ENCODE measurements at regions not wholly inside any gene's neighbourhood (a gene's known extent, or its start where the extent isn't known, plus 50 kb on each side); places are given as distances from the start of the nearest gene placed in this dataset.
"Not testable (repeated sequence)": the region's sequence is repeated elsewhere in the genome, so short reads cannot be mapped to it uniquely, and the experiment has no call there.

DNA sequence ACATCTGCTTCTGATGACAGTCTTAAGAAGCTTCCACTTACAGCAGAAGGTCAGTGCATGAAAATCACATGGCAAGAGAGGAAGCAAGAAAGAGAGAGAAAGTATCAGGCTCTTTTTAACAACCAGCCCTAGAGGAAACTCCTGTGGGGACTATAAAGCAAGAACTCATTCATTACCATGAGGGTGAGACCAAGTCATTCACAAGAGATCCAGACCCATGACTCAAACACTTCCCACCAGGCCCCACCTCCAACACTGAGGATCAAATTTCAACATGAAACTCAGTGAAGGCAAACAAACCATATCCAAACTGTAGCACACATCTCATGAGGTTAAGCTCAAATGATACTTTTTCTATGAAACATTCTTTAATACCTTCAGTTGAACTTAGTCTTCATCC lies 643.2 kb upstream of the SYNCRIP start:
- H3K79me2 ChIP-seq (ENCODE audit: insufficient read depth, low read depth), result no peaks in the 10 kb centered on the region
- TF ChIP-seq, protein P1, sequence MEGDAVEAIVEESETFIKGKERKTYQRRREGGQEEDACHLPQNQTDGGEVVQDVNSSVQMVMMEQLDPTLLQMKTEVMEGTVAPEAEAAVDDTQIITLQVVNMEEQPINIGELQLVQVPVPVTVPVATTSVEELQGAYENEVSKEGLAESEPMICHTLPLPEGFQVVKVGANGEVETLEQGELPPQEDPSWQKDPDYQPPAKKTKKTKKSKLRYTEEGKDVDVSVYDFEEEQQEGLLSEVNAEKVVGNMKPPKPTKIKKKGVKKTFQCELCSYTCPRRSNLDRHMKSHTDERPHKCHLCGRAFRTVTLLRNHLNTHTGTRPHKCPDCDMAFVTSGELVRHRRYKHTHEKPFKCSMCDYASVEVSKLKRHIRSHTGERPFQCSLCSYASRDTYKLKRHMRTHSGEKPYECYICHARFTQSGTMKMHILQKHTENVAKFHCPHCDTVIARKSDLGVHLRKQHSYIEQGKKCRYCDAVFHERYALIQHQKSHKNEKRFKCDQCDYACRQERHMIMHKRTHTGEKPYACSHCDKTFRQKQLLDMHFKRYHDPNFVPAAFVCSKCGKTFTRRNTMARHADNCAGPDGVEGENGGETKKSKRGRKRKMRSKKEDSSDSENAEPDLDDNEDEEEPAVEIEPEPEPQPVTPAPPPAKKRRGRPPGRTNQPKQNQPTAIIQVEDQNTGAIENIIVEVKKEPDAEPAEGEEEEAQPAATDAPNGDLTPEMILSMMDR (conservative IDR thresholded peaks at IDR 0.05; ENCODE audit: low read depth, low read length), result no peak
- H2AFZ ChIP-seq (ENCODE audit: low read depth), result no peak overlapping the region
- H3K4me2 ChIP-seq, result no peak overlapping the region
- no peaks in the 10 kb centered on the region for H4K20me1 ChIP-seq (ENCODE audit: insufficient read depth)
- no peaks in the 10 kb centered on the region for H3K27me3 ChIP-seq (ENCODE audit: insufficient read depth, low read depth)
- no peak overlapping the region for H3K27ac ChIP-seq
- no peak overlapping the region for H3K9ac ChIP-seq
- H3K4me1 ChIP-seq (ENCODE audit: low read depth, poor library complexity, severe bottlenecking), result no peaks in the 10 kb centered on the region
- no peaks in the 10 kb centered on the region for H3K36me3 ChIP-seq (ENCODE audit: insufficient read depth)
- H3K4me3 ChIP-seq (IDR thresholded peaks at IDR 0.05; ENCODE audit: insufficient read depth, low read depth, low read length), result no peak overlapping the region

DNA sequence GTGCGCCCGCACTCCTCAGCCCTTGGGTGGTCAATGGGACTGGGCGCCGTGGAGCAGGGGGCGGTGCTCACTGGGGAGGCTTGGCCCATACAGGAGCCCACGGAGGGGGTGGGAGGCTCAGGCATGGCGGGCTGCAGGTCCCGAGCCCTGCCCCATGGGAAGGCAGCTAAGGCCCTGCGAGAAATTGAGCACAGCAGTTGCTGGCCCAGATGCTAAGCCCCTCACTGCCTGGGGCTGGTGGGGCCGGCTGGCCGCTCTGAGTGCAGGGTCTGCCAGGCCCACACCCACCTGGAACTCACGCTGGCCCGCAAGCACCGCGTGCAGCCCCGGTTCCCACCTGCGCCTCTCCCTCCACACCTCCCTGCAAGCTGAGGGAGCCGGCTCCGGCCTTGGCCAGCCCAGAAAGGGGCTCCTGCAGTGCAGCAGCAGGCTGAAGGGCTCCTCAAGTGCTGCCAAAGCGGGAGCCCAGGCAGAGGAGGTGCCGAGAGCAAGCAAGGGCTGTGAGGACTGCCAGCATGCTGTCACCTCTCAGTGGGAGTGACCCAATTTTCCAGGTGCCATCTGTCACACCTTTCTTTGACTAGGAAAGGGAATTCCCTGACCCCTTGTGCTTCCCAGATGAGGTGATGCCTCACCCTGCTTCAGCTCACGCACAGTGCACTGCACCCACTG lies 642.3 kb upstream of the SYNCRIP start:
- H3K27ac ChIP-seq; H3K27me3 ChIP-seq (ENCODE audit: insufficient read depth, low read depth); H3K79me2 ChIP-seq (ENCODE audit: insufficient read depth, low read depth); H3K4me3 ChIP-seq (IDR thresholded peaks at IDR 0.05; ENCODE audit: insufficient read depth, low read depth, low read length); H3K36me3 ChIP-seq (ENCODE audit: insufficient read depth); H2AFZ ChIP-seq (ENCODE audit: low read depth); H4K20me1 ChIP-seq (ENCODE audit: insufficient read depth); H3K4me1 ChIP-seq (ENCODE audit: low read depth, poor library complexity, severe bottlenecking); H3K4me2 ChIP-seq; H3K9ac ChIP-seq: not testable (repeated sequence)

DNA sequence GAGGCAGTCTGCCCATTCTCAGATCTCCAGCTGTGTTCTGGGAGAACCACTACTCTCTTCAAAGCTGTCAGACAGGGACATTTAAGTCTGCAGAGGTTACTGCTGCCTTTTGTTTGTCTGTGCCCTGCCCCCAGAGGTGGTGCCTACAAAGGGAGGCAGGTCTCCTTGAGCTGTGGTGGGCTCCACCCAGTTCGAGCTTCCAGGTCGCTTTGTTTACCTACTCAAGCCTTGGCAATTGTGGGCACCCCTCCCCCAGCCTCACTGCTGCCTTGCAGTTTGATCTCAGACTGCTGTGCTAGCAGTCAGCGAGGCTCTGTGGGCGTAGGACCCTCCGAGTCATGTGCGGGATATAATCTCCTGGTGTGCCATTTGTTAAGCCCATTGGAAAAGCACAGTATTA lies 640.9 kb upstream of the SYNCRIP start:
- not testable (repeated sequence) for H2AFZ ChIP-seq (ENCODE audit: low read depth); H3K9ac ChIP-seq

DNA sequence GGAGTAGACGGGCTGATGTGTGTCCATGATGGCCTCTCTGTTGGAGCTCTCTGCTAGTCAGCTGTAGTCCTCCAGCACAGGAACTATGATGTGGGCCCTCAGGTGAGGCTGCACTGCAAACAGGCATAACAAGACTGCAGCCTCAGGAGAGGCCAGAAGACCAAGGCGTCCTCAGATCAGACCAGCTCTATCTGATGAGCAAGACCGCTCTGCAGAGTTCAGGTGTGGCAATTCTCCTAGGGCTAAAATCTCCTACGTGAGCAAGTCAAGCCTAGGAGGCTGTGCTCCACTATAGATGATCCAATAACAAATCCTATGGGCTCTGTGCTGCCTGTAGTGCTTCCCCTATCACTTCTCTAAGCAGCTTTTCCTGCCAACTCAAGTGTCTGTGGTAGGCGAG lies 633.4 kb upstream of the SYNCRIP start:
- no peaks in the 10 kb centered on the region for H3K27me3 ChIP-seq (ENCODE audit: insufficient read depth, low read depth)
- H3K27ac ChIP-seq, result no peak overlapping the region
- no peak overlapping the region for H3K4me3 ChIP-seq (IDR thresholded peaks at IDR 0.05; ENCODE audit: insufficient read depth, low read depth, low read length)
- H3K79me2 ChIP-seq (ENCODE audit: insufficient read depth, low read depth), result no peaks in the 10 kb centered on the region
- no peaks in the 10 kb centered on the region for H3K4me1 ChIP-seq (ENCODE audit: low read depth, poor library complexity, severe bottlenecking)
- no peaks in the 10 kb centered on the region for H3K36me3 ChIP-seq (ENCODE audit: insufficient read depth)
- H3K4me2 ChIP-seq, result no peak overlapping the region
- H2AFZ ChIP-seq (ENCODE audit: low read depth), result no peak overlapping the region
- no peak overlapping the region for H3K9ac ChIP-seq
- no peaks in the 10 kb centered on the region for H4K20me1 ChIP-seq (ENCODE audit: insufficient read depth)
- TF ChIP-seq, protein P1 (conservative IDR thresholded peaks at IDR 0.05; ENCODE audit: low read depth, low read length), result no peak

More for the DNA sequence above, 640.9 kb upstream of the SYNCRIP start:
- not testable (repeated sequence) for H3K27ac ChIP-seq; H3K4me1 ChIP-seq (ENCODE audit: low read depth, poor library complexity, severe bottlenecking); H3K4me2 ChIP-seq; H3K4me3 ChIP-seq (IDR thresholded peaks at IDR 0.05; ENCODE audit: insufficient read depth, low read depth, low read length); H3K36me3 ChIP-seq (ENCODE audit: insufficient read depth); H4K20me1 ChIP-seq (ENCODE audit: insufficient read depth); H3K79me2 ChIP-seq (ENCODE audit: insufficient read depth, low read depth); H3K27me3 ChIP-seq (ENCODE audit: insufficient read depth, low read depth)

DNA sequence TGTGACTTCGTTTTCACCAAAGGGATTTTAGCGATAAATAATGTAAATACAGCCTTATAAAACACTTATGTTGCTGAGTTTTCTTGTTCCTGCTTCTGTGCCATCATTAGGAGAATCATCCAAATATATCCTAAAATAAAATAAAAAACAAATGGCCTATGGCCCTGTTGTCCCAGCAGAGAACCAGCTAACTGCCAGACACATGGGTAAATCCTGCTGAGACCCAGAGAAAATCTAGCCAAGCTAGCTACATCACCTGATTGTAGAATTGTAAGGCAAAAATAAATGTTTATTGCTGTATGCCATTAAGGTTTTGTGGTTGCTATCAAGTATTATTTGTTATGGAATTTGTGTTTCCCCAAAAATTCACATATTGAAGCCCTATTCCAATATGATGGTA lies 631.2 kb upstream of the SYNCRIP start:
- Histone ChIP-seq H3K4me2 (no peak overlapping the region), H2AFZ (ENCODE audit: low read depth) (no peak overlapping the region), H3K36me3 (ENCODE audit: insufficient read depth) (no peaks in the 10 kb centered on the region), H3K27me3 (ENCODE audit: insufficient read depth, low read depth) (no peaks in the 10 kb centered on the region), H3K79me2 (ENCODE audit: insufficient read depth, low read depth) (no peaks in the 10 kb centered on the region), H3K9ac (no peak overlapping the region), H3K27ac (no peak overlapping the region), H4K20me1 (ENCODE audit: insufficient read depth) (no peaks in the 10 kb centered on the region), H3K4me1 (ENCODE audit: low read depth, poor library complexity, severe bottlenecking) (no peaks in the 10 kb centered on the region), H3K4me3 (IDR thresholded peaks at IDR 0.05; ENCODE audit: insufficient read depth, low read depth, low read length) (no peak overlapping the region)
- TF ChIP-seq, protein P1 (conservative IDR thresholded peaks at IDR 0.05; ENCODE audit: low read depth, low read length), result no peak

Data from KMS-11 (cell line).